Peyer's patch (tissue), 4 donors: ENCODE measurements at regions not wholly inside any gene's neighbourhood (a gene's known extent, or its start where the extent isn't known, plus 50 kb on each side); places are given as distances from the start of the nearest gene placed in this dataset.

Source experiments
- POLR2A ChIP-seq, 2 donors: fragments of 450-650 bp; IDR thresholded peaks; one replicate each; pipeline ENCODE4 v1.5.1; 2017; ENCODE audit warnings: antibody characterized with exemption in 2 of 2, mild to moderate bottlenecking in 2 of 2, moderate library complexity in 2 of 2
- TF ChIP-seq, protein P1 (sequence below), 6 experiments: fragments of 450-650 bp in 4 of 6; fragments of 200-600 bp in 2 of 6; sonication (generic) in 1 of 6; IDR thresholded peaks; one replicate each; pipeline ENCODE4 v1.5.1; 2017 to 2019; ENCODE audit warnings: antibody characterized with exemption in 6 of 6, mild to moderate bottlenecking in 3 of 6, moderate library complexity in 1 of 6

DNA sequence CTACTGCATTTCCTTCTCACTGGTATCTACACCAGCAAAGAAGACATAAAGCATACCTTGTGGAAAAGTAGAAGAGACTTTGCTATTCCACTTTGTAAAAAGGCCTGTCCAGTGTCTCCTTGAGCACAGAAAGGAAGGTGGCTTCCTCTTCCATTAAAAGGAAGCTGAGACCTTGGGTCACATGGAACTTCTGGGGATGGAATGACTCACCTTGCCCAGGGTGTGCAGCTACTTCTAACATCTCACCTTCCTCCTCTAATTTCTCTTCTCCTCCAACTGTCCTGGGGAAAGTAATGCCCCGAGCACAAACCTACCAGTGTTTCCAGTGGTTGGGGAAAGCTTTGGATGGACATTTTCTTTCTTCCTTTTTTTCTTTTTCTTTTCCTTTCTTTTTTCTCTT lies 848.8 kb upstream of the MAP3K7 start:
- TF ChIP-seq, protein P1, sequence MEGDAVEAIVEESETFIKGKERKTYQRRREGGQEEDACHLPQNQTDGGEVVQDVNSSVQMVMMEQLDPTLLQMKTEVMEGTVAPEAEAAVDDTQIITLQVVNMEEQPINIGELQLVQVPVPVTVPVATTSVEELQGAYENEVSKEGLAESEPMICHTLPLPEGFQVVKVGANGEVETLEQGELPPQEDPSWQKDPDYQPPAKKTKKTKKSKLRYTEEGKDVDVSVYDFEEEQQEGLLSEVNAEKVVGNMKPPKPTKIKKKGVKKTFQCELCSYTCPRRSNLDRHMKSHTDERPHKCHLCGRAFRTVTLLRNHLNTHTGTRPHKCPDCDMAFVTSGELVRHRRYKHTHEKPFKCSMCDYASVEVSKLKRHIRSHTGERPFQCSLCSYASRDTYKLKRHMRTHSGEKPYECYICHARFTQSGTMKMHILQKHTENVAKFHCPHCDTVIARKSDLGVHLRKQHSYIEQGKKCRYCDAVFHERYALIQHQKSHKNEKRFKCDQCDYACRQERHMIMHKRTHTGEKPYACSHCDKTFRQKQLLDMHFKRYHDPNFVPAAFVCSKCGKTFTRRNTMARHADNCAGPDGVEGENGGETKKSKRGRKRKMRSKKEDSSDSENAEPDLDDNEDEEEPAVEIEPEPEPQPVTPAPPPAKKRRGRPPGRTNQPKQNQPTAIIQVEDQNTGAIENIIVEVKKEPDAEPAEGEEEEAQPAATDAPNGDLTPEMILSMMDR (IDR thresholded peaks at IDR 0.05) = no peak
- no peak for TF ChIP-seq POLR2A (IDR thresholded peaks at IDR 0.05)
